ENCODE measurements at regions not wholly inside any gene's neighbourhood (a gene's known extent, or its start where the extent isn't known, plus 50 kb on each side); places are given as distances from the start of the nearest gene placed in this dataset.

GRCh38 chr15:46671336-46671735, 1036.5 kb downstream of the SQOR start:
- DNase-seq = no peak

GRCh38 chr15:46672041-46672440, 1037.2 kb downstream of the SQOR start:
- no peak for DNase-seq

- DNase-seq = no peak
These were observed 1040.8 kb upstream of the SEMA6D start for GRCh38 chr15:46676233-46677206.

GRCh38 chr15:46677491-46677890, 1039.8 kb upstream of the SEMA6D start:
- DNase-seq = no peak

GRCh38 chr15:46681901-46682300, 1035.4 kb upstream of the SEMA6D start:
- no peak for DNase-seq

GRCh38 chr15:46682969-46683791, 1034.1 kb upstream of the SEMA6D start:
- no peak for DNase-seq

- no peak for DNase-seq
These were observed 1032.2 kb upstream of the SEMA6D start for GRCh38 chr15:46685096-46685495.

- no peak for DNase-seq
These were observed 1031.6 kb upstream of the SEMA6D start for GRCh38 chr15:46685681-46686080.

- no peak for DNase-seq
These were observed 1021.0 kb upstream of the SEMA6D start for GRCh38 chr15:46696281-46696680.

GRCh38 chr15:46701346-46701745, 1016.0 kb upstream of the SEMA6D start:
- no peak for DNase-seq

- no peak for DNase-seq
These were observed 1015.4 kb upstream of the SEMA6D start for GRCh38 chr15:46701896-46702295.

GRCh38 chr15:46703020-46703861, 1014.1 kb upstream of the SEMA6D start:
- no peak for DNase-seq

GRCh38 chr15:46703871-46704637, 1013.3 kb upstream of the SEMA6D start:
- DNase-seq = no peak

GRCh38 chr15:46707452-46707851, 1009.9 kb upstream of the SEMA6D start:
- no peak for DNase-seq

GRCh38 chr15:46708226-46708625, 1009.1 kb upstream of the SEMA6D start:
- no peak for DNase-seq

GRCh38 chr15:46709460-46710083, 1007.7 kb upstream of the SEMA6D start:
- no peak for DNase-seq

- DNase-seq = no peak
These were observed 1006.8 kb upstream of the SEMA6D start for GRCh38 chr15:46710401-46710960.

- no peak for DNase-seq
These were observed 1004.3 kb upstream of the SEMA6D start for GRCh38 chr15:46713045-46713444.

- no peak for DNase-seq
These were observed 1002.4 kb upstream of the SEMA6D start for GRCh38 chr15:46714950-46715349.

- no peak for DNase-seq
These were observed 994.0 kb upstream of the SEMA6D start for GRCh38 chr15:46723308-46723707.

- no peak for DNase-seq
These were observed 985.2 kb upstream of the SEMA6D start for GRCh38 chr15:46732060-46732459.
